H9 (cell line): ENCODE measurements at regions not wholly inside any gene's neighbourhood (a gene's known extent, or its start where the extent isn't known, plus 50 kb on each side); places are given as distances from the start of the nearest gene placed in this dataset.

Source experiments
- DNase-seq: peaks from one replicate; pipeline ENCODE4 v3.0.0-alpha.2; 2017
- H2AFZ ChIP-seq: one replicate; pipeline ENCODE4 v1.6.1; 2013; ENCODE audit warnings: mild to moderate bottlenecking, low read length, control low read depth, moderate library complexity
- H2AK5ac ChIP-seq: 2 replicates; pipeline ENCODE4 v1.6.1; 2013; ENCODE audit warnings: low read length, control low read depth, mixed read lengths; ENCODE audit not compliant: insufficient read length
- H2BK120ac ChIP-seq: one replicate; pipeline ENCODE4 v1.6.1; 2013; ENCODE audit warnings: low read depth, mild to moderate bottlenecking, low read length, control low read depth, inconsistent platforms; ENCODE audit not compliant: poor library complexity, severe bottlenecking
- H2BK12ac ChIP-seq: 2 replicates; pipeline ENCODE4 v1.6.1; 2013; ENCODE audit warnings: low read length, control low read depth, mixed read lengths, low read depth; ENCODE audit not compliant: insufficient read length
- H2BK15ac ChIP-seq: 2 replicates; pipeline ENCODE4 v1.6.1; 2013; ENCODE audit warnings: low read depth, low read length, control low read depth
- H2BK20ac ChIP-seq: one replicate; pipeline ENCODE4 v1.6.1; 2013; ENCODE audit warnings: low read depth, mild to moderate bottlenecking, low read length, control low read depth, inconsistent platforms; ENCODE audit not compliant: poor library complexity, severe bottlenecking
- H2BK5ac ChIP-seq: 2 replicates; pipeline ENCODE4 v1.6.1; 2013; ENCODE audit warnings: low read length, control low read depth, mixed read lengths; ENCODE audit not compliant: insufficient read length
- H3K14ac ChIP-seq: 2 replicates; pipeline ENCODE4 v1.6.1; 2013; ENCODE audit warnings: low read length, control low read depth; ENCODE audit not compliant: insufficient read depth
- H3K18ac ChIP-seq: 2 replicates; pipeline ENCODE4 v1.6.1; 2013; ENCODE audit warnings: low read depth, mild to moderate bottlenecking, mixed read lengths, low read length, control low read depth; ENCODE audit not compliant: insufficient read length
- H3K23ac ChIP-seq: 2 replicates; pipeline ENCODE4 v1.6.1; 2013; ENCODE audit warnings: low read length, control low read depth, mixed read lengths, low read depth; ENCODE audit not compliant: insufficient read length
- H3K23me2 ChIP-seq: 2 replicates; pipeline ENCODE4 v1.6.1; 2013; ENCODE audit warnings: low read depth, mild to moderate bottlenecking, mixed read lengths, low read length, control low read depth; ENCODE audit not compliant: insufficient read length, poor library complexity, severe bottlenecking
- H3K27ac ChIP-seq: 2 replicates; pipeline ENCODE4 v1.5.1; 2013; ENCODE audit warnings: low read length, control low read depth, mixed read lengths, low read depth; ENCODE audit not compliant: insufficient read length
- H3K27me3 ChIP-seq: 2 replicates; pipeline ENCODE4 v1.6.1; 2013; ENCODE audit warnings: low read length, control low read depth, inconsistent platforms; ENCODE audit not compliant: insufficient read depth
- H3K4ac ChIP-seq: 2 replicates; pipeline ENCODE4 v1.6.1; 2013; ENCODE audit warnings: low read depth, mild to moderate bottlenecking, control low read depth, inconsistent platforms, low read length, moderate library complexity
- H3K4me1 ChIP-seq: 2 replicates; pipeline ENCODE4 v1.6.1; 2013; ENCODE audit warnings: low read length, control low read depth, inconsistent platforms; ENCODE audit not compliant: insufficient read depth
- H3K4me2 ChIP-seq: 2 replicates; pipeline ENCODE4 v1.6.1; 2013; ENCODE audit warnings: low read length, control low read depth, mixed read lengths; ENCODE audit not compliant: insufficient read length, insufficient read depth
- H3K56ac ChIP-seq: 2 replicates; pipeline ENCODE4 v1.6.1; 2013; ENCODE audit warnings: low read depth, mild to moderate bottlenecking, mixed read lengths, low read length, control low read depth; ENCODE audit not compliant: insufficient read length
- H3K79me1 ChIP-seq: 2 replicates; pipeline ENCODE4 v1.6.1; 2013; ENCODE audit warnings: low read depth, mild to moderate bottlenecking, moderate library complexity, low read length, control low read depth, inconsistent platforms; ENCODE audit not compliant: insufficient read depth, poor library complexity, severe bottlenecking
- H3K79me2 ChIP-seq: 2 replicates; pipeline ENCODE4 v1.6.1; 2013; ENCODE audit warnings: low read length, control low read depth, inconsistent platforms; ENCODE audit not compliant: insufficient read depth
- H3K9ac ChIP-seq: 2 replicates; pipeline ENCODE4 v1.6.1; 2013; ENCODE audit warnings: low read length, control low read depth, mixed read lengths; ENCODE audit not compliant: insufficient read length; ENCODE audit errors: extremely low read depth
- H3K9me3 ChIP-seq: one replicate; pipeline ENCODE4 v1.6.1; 2013; ENCODE audit warnings: low read depth, low read length, inconsistent platforms; ENCODE audit not compliant: control insufficient read depth
- H3T11ph ChIP-seq: one replicate; pipeline ENCODE4 v1.6.1; 2013; ENCODE audit warnings: mild to moderate bottlenecking, low read length, control low read depth, inconsistent platforms
- H4K20me1 ChIP-seq: one replicate; pipeline ENCODE4 v1.6.1; 2013; ENCODE audit not compliant: control insufficient read depth, insufficient read length, insufficient read depth
- H4K5ac ChIP-seq: 2 replicates; pipeline ENCODE4 v1.6.1; 2013; ENCODE audit warnings: low read depth, mild to moderate bottlenecking, mixed read lengths, low read length, control low read depth; ENCODE audit not compliant: insufficient read length
- H4K8ac ChIP-seq: replicated peaks from 2 replicates; pipeline ENCODE4 v1.6.1; 2013; ENCODE audit warnings: low read length, control low read depth, mixed read lengths, low read depth; ENCODE audit not compliant: insufficient read length
- H4K91ac ChIP-seq: 2 replicates; pipeline ENCODE4 v1.6.1; 2013; ENCODE audit warnings: low read depth, mild to moderate bottlenecking, moderate library complexity, mixed read lengths, low read length, control low read depth; ENCODE audit not compliant: insufficient read length
- H3K27ac Mint-ChIP-seq, 3 experiments: 2 replicates in 2 of 3; 3 replicates in 1 of 3; pipeline ENCODE4 v1.8.0; 2020 to 2021; ENCODE audit warnings: mixed read lengths in 3 of 3, mild to moderate bottlenecking in 1 of 3, moderate library complexity in 1 of 3
- H3K27me3 Mint-ChIP-seq: 2 replicates; pipeline ENCODE4 v1.8.0; 2021; ENCODE audit warnings: low read depth, mild to moderate bottlenecking, moderate library complexity, mixed read lengths
- H3K36me3 Mint-ChIP-seq, 3 experiments: 2 replicates in 2 of 3; 3 replicates in 1 of 3; pipeline ENCODE4 v1.8.0; 2020 to 2021; ENCODE audit warnings: low read depth in 3 of 3, mixed read lengths in 3 of 3; ENCODE audit not compliant: insufficient read depth in 1 of 3
- H3K4me1 Mint-ChIP-seq, 2 experiments: 2 replicates each; pipeline ENCODE4 v1.8.0; 2020; ENCODE audit warnings: mixed read lengths in 2 of 2
- H3K4me3 Mint-ChIP-seq, 2 experiments: 2 replicates in 1 of 2; 3 replicates in 1 of 2; pipeline ENCODE4 v1.8.0; 2020 to 2021; ENCODE audit warnings: mild to moderate bottlenecking in 2 of 2, mixed read lengths in 2 of 2, moderate library complexity in 1 of 2
- H3K9me3 Mint-ChIP-seq, 2 experiments: 2 replicates in 1 of 2; 3 replicates in 1 of 2; pipeline ENCODE4 v1.8.0; 2020; ENCODE audit warnings: mild to moderate bottlenecking in 2 of 2, mixed read lengths in 2 of 2, moderate library complexity in 1 of 2
- CTCF ChIP-seq: fragments of 200-600 bp; sonication (generic); conservative IDR thresholded peaks from 3 replicates; pipeline ENCODE4 v1.8.0; 2021; ENCODE audit warnings: antibody characterized with exemption, mild to moderate bottlenecking
- WGBS: extraction: QIAGEN DNeasy Blood & Tissue Kit; methylation state at CpG from one replicate; pipeline ENCODE4 v1.1.7; 2013; ENCODE audit warnings: missing lambda C conversion rate, low lambda C conversion rate, mixed read lengths; ENCODE audit not compliant: insufficient read length; ENCODE audit errors: extremely low coverage; 5-methylcytosine and 5-hydroxymethylcytosine counted together

GRCh38 chr2:2686222-2686621 lies 355.1 kb upstream of the MYT1L start:
- H3K23ac ChIP-seq: no peak overlapping the region
- H3K27ac ChIP-seq: no peak overlapping the region
- H3K9me3 Mint-ChIP-seq: peaks cover 0 to 3% of the 10 kb centered on the region in 2 experiments; a peak in 3 of 5 replicates
- no peak overlapping the region for H2AFZ ChIP-seq
- H4K91ac ChIP-seq: no peak overlapping the region
- H3K4me1 Mint-ChIP-seq: peaks cover 20 to 33% of the 10 kb centered on the region in 2 experiments
- H3K4ac ChIP-seq: no peak overlapping the region
- peaks cover 14% of the 10 kb centered on the region for H3K27me3 Mint-ChIP-seq
- H3K18ac ChIP-seq: no peak overlapping the region
- H3K4me2 ChIP-seq: no peak overlapping the region
- no peak overlapping the region for H3K56ac ChIP-seq
- H2BK120ac ChIP-seq: no peak overlapping the region
- H2BK5ac ChIP-seq: no peak overlapping the region
- H3K4me1 ChIP-seq: peaks cover 9% of the 10 kb centered on the region
- H3K79me1 ChIP-seq: no peaks in the 10 kb centered on the region
- DNase-seq: no peak
- no peak overlapping the region for H3T11ph ChIP-seq
- no peak overlapping the region for H3K14ac ChIP-seq
- no peak overlapping the region for H2AK5ac ChIP-seq
- H2BK12ac ChIP-seq: no peak overlapping the region
- H3K27ac Mint-ChIP-seq: no peak overlapping the region; a peak in 1 of 7 replicates
- H4K5ac ChIP-seq: no peak overlapping the region
- no peak overlapping the region for H2BK15ac ChIP-seq
- no peak for TF ChIP-seq CTCF
- no peaks in the 10 kb centered on the region for H4K20me1 ChIP-seq
- H3K79me2 ChIP-seq: no peaks in the 10 kb centered on the region
- H3K9ac ChIP-seq: no peak overlapping the region
- H3K9me3 ChIP-seq: no peaks in the 10 kb centered on the region
- no peaks in the 10 kb centered on the region; a peak in 1 of 7 replicates for H3K36me3 Mint-ChIP-seq
- H2BK20ac ChIP-seq: no peak overlapping the region
- H4K8ac ChIP-seq: no peak overlapping the region
- no peaks in the 10 kb centered on the region for H3K27me3 ChIP-seq
- no CpG with 5 or more reads among the region's 9 CpGs for WGBS
- H3K4me3 Mint-ChIP-seq: no peak overlapping the region
- no peaks in the 10 kb centered on the region for H3K23me2 ChIP-seq
